K562 (cell line): ENCODE measurements at regions not wholly inside any gene's neighbourhood (a gene's known extent, or its start where the extent isn't known, plus 50 kb on each side); places are given as distances from the start of the nearest gene placed in this dataset.

ENCODE experiments used
- ATAC-seq: fragments of 200-7000 bp; cut with Tn5 transposase; 3 replicates; pipeline ENCODE4 v1.9.1; 2020; ENCODE audit warnings: moderate library complexity
- BruUV-seq: library from RNA; stranded (reverse); fragments of 400-500 nt; replicated peaks from 2 replicates; lab custom pipeline; 2021; lab: Mats Ljungman, UMichigan
- CTCF ChIA-PET: fragments of 300-600 bp; formaldehyde crosslinking; extraction: SDS; loops from one replicate; lab custom pipeline; 2021; ENCODE audit warnings: low intra/inter-chr PET ratio; lab: Yijun Ruan, JAX
- POLR2A ChIA-PET: fragments of 300-600, 350-650 bp; sonication (Branson Sonifier 250); formaldehyde crosslinking; extraction: SDS; loops from one replicate; lab custom pipeline; 2021; ENCODE audit warnings: antibody characterized with exemption, inconsistent platforms; lab: Yijun Ruan, JAX
- DNase-seq, 4 experiments: peaks; one replicate each; pipeline versions ENCODE4 v3.0.0 to v3.0.0-alpha.2; 2011 to 2018; ENCODE audit warnings: low spot score in 3 of 4, mixed read lengths in 3 of 4; ENCODE audit errors: extremely low read depth in 1 of 4
- FAIRE-seq: peaks from 2 replicates; lab custom pipeline; 2011; peaks lifted over from hg19 to GRCh38; lab: Jason Lieb, UNC
- H2AFZ ChIP-seq: 2 replicates; pipeline ENCODE4 v1.6.0; 2011; ENCODE audit warnings: low read depth, low read length, control low read depth, inconsistent platforms
- H3K27ac ChIP-seq: fragments of 200-600 bp; 3 replicates; pipeline ENCODE4 v1.8.0; 2011; ENCODE audit warnings: low read depth, mild to moderate bottlenecking, control low read depth, inconsistent platforms, low read length, moderate library complexity, mixed read lengths; ENCODE audit errors: extremely low read depth
- H3K27me3 ChIP-seq, 2 experiments: fragments of 300-600 bp in 1 of 2; 2 replicates in 1 of 2; 3 replicates in 1 of 2; pipeline versions ENCODE4 v1.6.0 to v1.8.0; 2011; ENCODE audit warnings: inconsistent platforms in 2 of 2, low read length in 2 of 2, mild to moderate bottlenecking in 1 of 2, mixed read lengths in 1 of 2, moderate library complexity in 1 of 2; ENCODE audit not compliant: control insufficient read depth in 2 of 2, insufficient read depth in 2 of 2
- H3K36me3 ChIP-seq: fragments of 300-600 bp; 3 replicates; pipeline ENCODE4 v1.8.0; 2011; ENCODE audit warnings: mild to moderate bottlenecking, low read length, inconsistent platforms; ENCODE audit not compliant: control insufficient read depth, insufficient read depth
- H3K4me1 ChIP-seq, 2 experiments: fragments of 200-600 bp in 1 of 2; replicated peaks in 1 of 2; 2 replicates in 1 of 2; 3 replicates in 1 of 2; pipeline versions ENCODE4 v1.5.1 to v1.8.0; 2011; ENCODE audit warnings: inconsistent platforms in 2 of 2, low read length in 2 of 2, mild to moderate bottlenecking in 1 of 2, mixed read lengths in 1 of 2, moderate library complexity in 1 of 2; ENCODE audit not compliant: control insufficient read depth in 2 of 2, insufficient read depth in 2 of 2
- H3K4me2 ChIP-seq: 2 replicates; pipeline ENCODE4 v1.6.1; 2011; ENCODE audit warnings: low read length, control low read depth, inconsistent platforms, mixed read lengths; ENCODE audit not compliant: insufficient read depth
- H3K4me3 ChIP-seq: fragments of 200-600 bp; sonication (generic), shearing (Covaris generic); 2 replicates; pipeline ENCODE4 v1.5.1; 2016; ENCODE audit warnings: control low read depth, inconsistent platforms
- H3K79me2 ChIP-seq: fragments of 200-600 bp; 3 replicates; pipeline ENCODE4 v1.8.0; 2011; ENCODE audit warnings: low read length, inconsistent platforms; ENCODE audit not compliant: control insufficient read depth, insufficient read depth
- H3K9ac ChIP-seq, 2 experiments: 2 replicates each; pipeline versions ENCODE4 v1.6.0 to v1.6.1; 2011; ENCODE audit warnings: low read depth in 2 of 2, low read length in 2 of 2, control low read depth in 1 of 2, inconsistent platforms in 1 of 2, mild to moderate bottlenecking in 1 of 2, mixed read lengths in 1 of 2; ENCODE audit not compliant: insufficient read depth in 1 of 2
- H3K9me1 ChIP-seq: one replicate; pipeline ENCODE4 v1.6.0; 2011; ENCODE audit warnings: inconsistent platforms, mild to moderate bottlenecking, low read length, moderate library complexity; ENCODE audit not compliant: control insufficient read depth, insufficient read depth
- H3K9me3 ChIP-seq: replicated peaks from 2 replicates; pipeline ENCODE4 v1.5.1; 2011; ENCODE audit warnings: low read depth, low read length, inconsistent platforms; ENCODE audit not compliant: control insufficient read depth, insufficient read depth
- H4K20me1 ChIP-seq: replicated peaks from 2 replicates; pipeline ENCODE4 v1.6.1; 2011; ENCODE audit warnings: low read length, inconsistent platforms, mixed read lengths; ENCODE audit not compliant: control insufficient read depth, insufficient read depth
- NONO ChIP-seq, 2 experiments: fragments of 200-400 bp in 1 of 2; fragments of 450-650 bp in 1 of 2; formaldehyde crosslinking in 1 of 2; IDR thresholded peaks; 2 replicates each; pipeline ENCODE4 v1.6.1; 2017; ENCODE audit warnings: low read depth in 2 of 2, mild to moderate bottlenecking in 2 of 2, moderate library complexity in 2 of 2, low read length in 1 of 2
- RAD51 ChIP-seq: fragments of 450-650 bp; IDR thresholded peaks from 2 replicates; pipeline ENCODE4 v1.7.1; 2016; ENCODE audit warnings: low read depth, mild to moderate bottlenecking, borderline replicate concordance
- TCF7L2 ChIP-seq: fragments of 150-350 bp; IDR thresholded peaks from 2 replicates; pipeline ENCODE4 v1.6.1; 2016; ENCODE audit warnings: low read depth, mild to moderate bottlenecking, low read length, moderate library complexity
- WGBS: fragments of 100-300 bp; shearing (Covaris generic); methylation state at CpG from one replicate; pipeline ENCODE4 v1.1.6; 2016; ENCODE audit warnings: low coverage, mixed read lengths; ENCODE audit not compliant: insufficient coverage; ENCODE audit errors: missing lambda C conversion rate; 5-methylcytosine and 5-hydroxymethylcytosine counted together
- in situ Hi-C: fragments of 300-500 bp; cut with MboI; formaldehyde crosslinking; loops from 4 replicates; pipeline ENCODE4 v1.15.0; 2018; ENCODE audit warnings: inconsistent platforms, mixed read lengths
- intact Hi-C: fragments of 100-400 bp; cut with micrococcal nuclease; formaldehyde crosslinking; loops from 2 replicates; pipeline ENCODE4 v1.14.2; 2022
- TF ChIP-seq, protein P1 (sequence below): fragments of 250-450 bp; sonication (Bioruptor Pico); IDR thresholded peaks from 2 replicates; pipeline ENCODE4 v1.8.0; 2021; ENCODE audit warnings: moderate library complexity, mild to moderate bottlenecking, inconsistent platforms

DNA sequence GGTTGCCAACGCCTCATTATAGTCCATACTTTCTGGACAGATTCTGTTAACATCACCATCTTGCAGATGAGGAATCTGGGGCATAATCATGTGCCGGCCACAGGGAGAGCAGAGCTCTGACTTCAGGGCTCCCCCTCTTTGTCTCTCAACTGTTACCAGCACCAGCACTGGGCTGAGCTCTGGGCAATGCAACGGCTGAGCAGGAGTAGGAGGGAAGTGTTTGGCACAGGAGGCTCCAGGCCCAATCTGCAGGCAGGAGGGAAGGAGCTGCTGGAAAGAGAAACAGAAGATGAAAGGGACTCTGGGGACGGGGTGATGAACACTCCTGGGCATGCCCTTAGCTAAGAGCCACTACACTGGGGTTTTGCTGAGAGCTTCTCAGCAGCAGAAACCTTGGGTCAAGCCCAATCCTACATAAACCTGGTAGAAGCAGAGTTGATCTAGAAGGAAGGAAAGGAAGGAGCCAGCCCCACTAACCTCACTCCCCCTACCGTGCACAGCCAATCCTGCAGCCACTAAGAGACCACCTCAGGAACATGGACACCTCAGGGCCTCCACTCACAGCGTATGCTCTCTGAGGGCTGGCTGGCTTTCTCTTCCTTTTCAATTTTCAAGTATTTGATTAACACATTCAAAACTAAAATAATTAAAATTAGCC lies 73.1 kb upstream of the SPATA12 start:
- H3K9ac ChIP-seq: no peak overlapping the region
- no peaks in the 10 kb centered on the region for H3K79me2 ChIP-seq
- no peaks in the 10 kb centered on the region for H4K20me1 ChIP-seq
- FAIRE-seq (no peak), DNase-seq (no peak), ATAC-seq (peak; percentile 49; the same call in 2 of the 3 replicates)
- H3K9me3 ChIP-seq: no peaks in the 10 kb centered on the region
- WGBS: 22% methylated on average over 4 of the region's 6 CpGs
- no TSS peak for BruUV-seq
- H3K27ac ChIP-seq: no peak overlapping the region
- H3K4me2 ChIP-seq: no peak overlapping the region
- intact Hi-C loops: loop anchor here (5.0 kb wide), 1 partner anchor 130 kb away; no protein-coding TSS in a partner anchor
- ChIA-PET CTCF (interaction anchor here (1.8 to 3.2 kb wide), 2 partner anchors 132 to 285 kb away, joined by 4 to 26 read pairs; no protein-coding TSS in a partner anchor), POLR2A (no interaction called here)
- no peak overlapping the region for H3K4me3 ChIP-seq
- no peak overlapping the region for H2AFZ ChIP-seq
- TF ChIP-seq RAD51 (no peak), NONO (IDR thresholded peaks at IDR 0.05; ENCODE audit: low read depth in 2 of 2, low read length in 1 of 2) (no peak), TCF7L2 (no peak)
- TF ChIP-seq, protein P1, sequence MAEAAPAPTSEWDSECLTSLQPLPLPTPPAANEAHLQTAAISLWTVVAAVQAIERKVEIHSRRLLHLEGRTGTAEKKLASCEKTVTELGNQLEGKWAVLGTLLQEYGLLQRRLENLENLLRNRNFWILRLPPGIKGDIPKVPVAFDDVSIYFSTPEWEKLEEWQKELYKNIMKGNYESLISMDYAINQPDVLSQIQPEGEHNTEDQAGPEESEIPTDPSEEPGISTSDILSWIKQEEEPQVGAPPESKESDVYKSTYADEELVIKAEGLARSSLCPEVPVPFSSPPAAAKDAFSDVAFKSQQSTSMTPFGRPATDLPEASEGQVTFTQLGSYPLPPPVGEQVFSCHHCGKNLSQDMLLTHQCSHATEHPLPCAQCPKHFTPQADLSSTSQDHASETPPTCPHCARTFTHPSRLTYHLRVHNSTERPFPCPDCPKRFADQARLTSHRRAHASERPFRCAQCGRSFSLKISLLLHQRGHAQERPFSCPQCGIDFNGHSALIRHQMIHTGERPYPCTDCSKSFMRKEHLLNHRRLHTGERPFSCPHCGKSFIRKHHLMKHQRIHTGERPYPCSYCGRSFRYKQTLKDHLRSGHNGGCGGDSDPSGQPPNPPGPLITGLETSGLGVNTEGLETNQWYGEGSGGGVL (CRISPR knock-in tag): no peak
- no peaks in the 10 kb centered on the region for H3K36me3 ChIP-seq
- in situ Hi-C loops: no loop called here
- H3K9me1 ChIP-seq: no peaks in the 10 kb centered on the region
- H3K27me3 ChIP-seq: peaks cover 0 to 11% of the 10 kb centered on the region in 2 experiments; a peak in 2 of 5 replicates
- H3K4me1 ChIP-seq: no peaks in the 10 kb centered on the region
